ENCODE measurements at regions not wholly inside any gene's neighbourhood (a gene's known extent, or its start where the extent isn't known, plus 50 kb on each side); places are given as distances from the start of the nearest gene placed in this dataset.

DNA sequence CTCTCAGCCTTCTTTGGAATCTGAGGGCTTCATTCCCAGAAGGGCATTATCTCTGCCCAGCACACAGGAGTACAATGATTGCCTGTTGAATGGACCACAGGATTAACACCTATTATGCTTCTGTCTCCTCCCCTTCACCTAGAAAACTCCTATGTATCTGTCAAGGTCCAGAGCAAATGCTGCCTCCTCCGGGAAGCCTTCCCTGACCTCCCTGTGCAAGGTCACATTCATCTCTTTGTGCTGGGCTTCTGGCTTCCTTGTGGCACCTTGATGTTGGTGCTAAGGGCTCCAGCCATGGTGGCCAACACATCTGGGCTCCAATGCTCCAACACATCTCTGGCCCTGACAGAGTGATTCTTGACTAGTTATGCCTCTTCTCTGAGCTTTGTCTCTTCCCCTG lies 49.9 kb upstream of the ATP2B2 start:
- Histone ChIP-seq H3K36me3 (no peaks in the 10 kb centered on the region), H3K27me3 (no peaks in the 10 kb centered on the region), H3K4me3 (no peak overlapping the region), H3K4me1 (no peaks in the 10 kb centered on the region), H3K27ac (no peak overlapping the region), H3K9me3 (no peaks in the 10 kb centered on the region)
- TF ChIP-seq POLR2A (IDR thresholded peaks at IDR 0.05), result no peak
- TF ChIP-seq, protein P1, sequence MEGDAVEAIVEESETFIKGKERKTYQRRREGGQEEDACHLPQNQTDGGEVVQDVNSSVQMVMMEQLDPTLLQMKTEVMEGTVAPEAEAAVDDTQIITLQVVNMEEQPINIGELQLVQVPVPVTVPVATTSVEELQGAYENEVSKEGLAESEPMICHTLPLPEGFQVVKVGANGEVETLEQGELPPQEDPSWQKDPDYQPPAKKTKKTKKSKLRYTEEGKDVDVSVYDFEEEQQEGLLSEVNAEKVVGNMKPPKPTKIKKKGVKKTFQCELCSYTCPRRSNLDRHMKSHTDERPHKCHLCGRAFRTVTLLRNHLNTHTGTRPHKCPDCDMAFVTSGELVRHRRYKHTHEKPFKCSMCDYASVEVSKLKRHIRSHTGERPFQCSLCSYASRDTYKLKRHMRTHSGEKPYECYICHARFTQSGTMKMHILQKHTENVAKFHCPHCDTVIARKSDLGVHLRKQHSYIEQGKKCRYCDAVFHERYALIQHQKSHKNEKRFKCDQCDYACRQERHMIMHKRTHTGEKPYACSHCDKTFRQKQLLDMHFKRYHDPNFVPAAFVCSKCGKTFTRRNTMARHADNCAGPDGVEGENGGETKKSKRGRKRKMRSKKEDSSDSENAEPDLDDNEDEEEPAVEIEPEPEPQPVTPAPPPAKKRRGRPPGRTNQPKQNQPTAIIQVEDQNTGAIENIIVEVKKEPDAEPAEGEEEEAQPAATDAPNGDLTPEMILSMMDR (IDR thresholded peaks at IDR 0.05), result no peak
- DNase-seq, result no peak
- intact Hi-C loops (cut with DNase I; ENCODE audit: low total_unique reads), result no loop called here

DNA sequence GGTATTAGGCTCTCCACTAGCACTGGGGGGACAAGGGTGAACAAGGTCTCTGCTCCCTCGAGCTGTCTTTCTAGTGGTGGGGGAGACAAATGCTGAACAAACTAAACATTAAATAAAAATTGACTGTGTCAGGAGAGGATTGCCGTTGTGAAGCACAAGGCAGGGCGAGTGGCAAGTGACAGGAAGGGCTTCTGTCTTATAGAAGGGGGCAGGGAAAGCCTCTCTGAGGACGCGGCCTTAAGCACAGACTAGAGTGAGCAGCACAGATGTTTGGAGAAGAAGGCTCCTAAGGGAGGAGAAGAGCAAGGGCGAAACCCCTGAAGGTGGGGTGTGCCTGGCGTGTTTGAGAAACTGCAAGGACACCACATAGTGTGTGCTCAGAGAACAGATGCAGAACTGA lies 50.9 kb upstream of the ATP2B2 start:
- Histone ChIP-seq H3K27me3 (no peaks in the 10 kb centered on the region), H3K4me1 (no peaks in the 10 kb centered on the region), H3K9me3 (no peaks in the 10 kb centered on the region), H3K27ac (no peak overlapping the region), H3K4me3 (no peak overlapping the region), H3K36me3 (no peaks in the 10 kb centered on the region)
- DNase-seq, result no peak
- no peak for TF ChIP-seq POLR2A (IDR thresholded peaks at IDR 0.05)
- TF ChIP-seq, protein P1 (IDR thresholded peaks at IDR 0.05), result no peak
- intact Hi-C loops (cut with DNase I; ENCODE audit: low total_unique reads), result no loop called here

DNA sequence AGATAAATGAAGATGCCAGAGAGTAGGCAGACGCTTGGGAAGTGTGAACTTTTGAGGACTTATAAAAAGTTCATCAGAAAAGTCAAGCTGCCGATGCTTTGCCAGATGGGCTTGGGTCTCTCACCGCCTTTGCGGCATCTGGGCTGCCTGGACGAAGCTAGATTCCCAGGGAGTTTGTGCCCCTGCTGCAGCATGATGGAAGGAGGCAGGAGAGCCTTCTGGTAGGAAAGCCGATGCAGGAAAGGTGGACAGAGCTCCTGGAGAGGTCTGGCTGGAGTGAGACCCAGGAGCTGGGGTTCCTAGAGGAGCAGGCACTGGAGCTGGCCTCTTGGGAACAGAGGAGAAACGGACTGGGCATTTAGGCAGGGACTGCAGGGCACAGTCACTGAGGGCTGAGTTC lies 51.9 kb upstream of the ATP2B2 start:
- H3K27ac ChIP-seq, result no peak overlapping the region
- intact Hi-C loops (cut with DNase I; ENCODE audit: low total_unique reads), result no loop called here
- no peaks in the 10 kb centered on the region for H3K36me3 ChIP-seq
- TF ChIP-seq, protein P1 (IDR thresholded peaks at IDR 0.05), result no peak
- no peak for TF ChIP-seq POLR2A (IDR thresholded peaks at IDR 0.05)
- H3K4me1 ChIP-seq, result no peaks in the 10 kb centered on the region
- no peaks in the 10 kb centered on the region for H3K9me3 ChIP-seq
- H3K4me3 ChIP-seq, result no peak overlapping the region
- no peaks in the 10 kb centered on the region for H3K27me3 ChIP-seq
- no peak for DNase-seq

DNA sequence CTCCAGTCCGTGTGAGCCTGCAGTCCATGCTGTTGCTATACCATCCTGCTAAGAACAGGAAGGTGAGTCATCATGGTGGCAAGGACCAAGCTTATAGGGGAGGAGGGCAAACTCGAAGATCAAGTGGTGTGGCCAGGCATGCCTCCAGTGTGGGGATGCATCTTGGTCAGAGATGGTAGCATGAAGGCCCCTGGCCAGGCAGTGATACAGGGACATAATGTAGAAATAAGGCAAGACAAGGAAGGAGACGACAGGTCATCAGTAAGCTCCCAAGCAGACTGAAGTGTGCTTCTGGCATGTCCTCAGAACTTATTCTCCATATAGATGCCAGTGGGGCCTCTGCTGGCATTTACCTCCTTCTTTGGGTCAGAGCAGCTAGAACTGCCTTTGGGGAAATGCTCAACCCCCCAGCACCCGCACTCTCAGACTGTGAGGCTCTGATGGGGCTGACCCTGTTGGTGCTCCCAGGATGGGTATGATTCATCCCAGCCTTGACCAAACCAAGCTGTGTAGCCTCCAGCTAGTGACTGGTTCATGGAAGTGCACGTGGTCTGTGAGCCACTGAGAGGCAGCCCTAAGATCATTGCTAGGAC lies 52.5 kb upstream of the ATP2B2 start:
- Histone ChIP-seq H3K27ac (no peak overlapping the region), H3K4me1 (no peaks in the 10 kb centered on the region), H3K4me3 (no peak overlapping the region), H3K9me3 (no peaks in the 10 kb centered on the region), H3K36me3 (no peaks in the 10 kb centered on the region), H3K27me3 (no peaks in the 10 kb centered on the region)
- DNase-seq, result no peak
- no peak for TF ChIP-seq POLR2A (IDR thresholded peaks at IDR 0.05)
- TF ChIP-seq, protein P1 (IDR thresholded peaks at IDR 0.05), result no peak
- intact Hi-C loops (cut with DNase I; ENCODE audit: low total_unique reads), result no loop called here

DNA sequence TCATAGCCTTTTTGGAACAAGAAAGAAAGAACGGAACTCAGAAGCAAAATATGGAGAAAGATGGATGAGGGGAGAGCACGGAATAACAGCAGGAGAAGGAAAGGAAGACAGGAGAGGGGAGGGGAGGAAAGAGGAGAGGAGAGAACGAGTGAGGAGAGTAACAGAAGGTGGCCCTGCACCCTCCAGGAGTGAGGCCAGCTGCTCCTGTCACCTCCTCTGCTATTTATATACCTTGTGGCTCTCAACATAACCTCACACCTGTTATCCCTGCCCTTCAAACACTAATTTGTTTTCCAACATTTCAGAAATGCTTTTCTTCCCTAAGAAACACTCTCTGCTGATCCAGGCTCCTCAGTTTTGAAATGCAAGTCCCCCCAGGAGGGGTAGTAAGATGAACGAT lies 53.4 kb upstream of the ATP2B2 start:
- intact Hi-C loops (cut with DNase I; ENCODE audit: low total_unique reads), result no loop called here
- H3K27me3 ChIP-seq, result no peaks in the 10 kb centered on the region

More for the DNA sequence above, 53.4 kb upstream of the ATP2B2 start:
- no peaks in the 10 kb centered on the region for H3K36me3 ChIP-seq
- no peak overlapping the region for H3K27ac ChIP-seq
- TF ChIP-seq, protein P1 (IDR thresholded peaks at IDR 0.05), result no peak
- no peak for TF ChIP-seq POLR2A (IDR thresholded peaks at IDR 0.05)
- no peak for DNase-seq
- no peaks in the 10 kb centered on the region for H3K9me3 ChIP-seq
- H3K4me1 ChIP-seq, result no peaks in the 10 kb centered on the region
- no peak overlapping the region for H3K4me3 ChIP-seq
